RWPE2 (cell line): ENCODE measurements at regions not wholly inside any gene's neighbourhood (a gene's known extent, or its start where the extent isn't known, plus 50 kb on each side); places are given as distances from the start of the nearest gene placed in this dataset.

Experiments used
- ATAC-seq: fragments of 200-7000 bp; cut with Tn5 transposase; 3 replicates; pipeline ENCODE4 v1.9.1; 2021; ENCODE audit warnings: low read depth
- DNase-seq: peaks from one replicate; pipeline ENCODE4 v3.0.0-alpha.2; 2020; ENCODE audit warnings: low spot score
- H3K27ac ChIP-seq: fragments of 450-650 bp; 2 replicates; pipeline ENCODE4 v1.5.1; 2017; ENCODE audit warnings: mild to moderate bottlenecking; ENCODE audit not compliant: poor library complexity, severe bottlenecking
- H3K27me3 ChIP-seq: fragments of 250-450 bp; sonication (Bioruptor Pico); 2 replicates; pipeline ENCODE4 v1.5.1; 2021; ENCODE audit warnings: mild to moderate bottlenecking, moderate library complexity; ENCODE audit not compliant: insufficient read depth, poor library complexity, severe bottlenecking
- H3K36me3 ChIP-seq: fragments of 250-450 bp; sonication (Bioruptor Pico); 2 replicates; pipeline ENCODE4 v1.5.1; 2020; ENCODE audit warnings: low read depth, mild to moderate bottlenecking, moderate library complexity
- H3K4me1 ChIP-seq: fragments of 250-450 bp; sonication (Bioruptor Pico); 2 replicates; pipeline ENCODE4 v1.5.1; 2021; ENCODE audit warnings: mild to moderate bottlenecking, moderate library complexity; ENCODE audit not compliant: insufficient read depth, poor library complexity, severe bottlenecking
- H3K4me3 ChIP-seq: fragments of 250-450 bp; sonication (Bioruptor Pico); 2 replicates; pipeline ENCODE4 v1.5.1; 2021; ENCODE audit warnings: mild to moderate bottlenecking, moderate library complexity; ENCODE audit not compliant: severe bottlenecking
- H3K9me3 ChIP-seq: fragments of 250-450 bp; sonication (Bioruptor Pico); 2 replicates; pipeline ENCODE4 v1.5.1; 2021; ENCODE audit warnings: mild to moderate bottlenecking, moderate library complexity; ENCODE audit not compliant: severe bottlenecking
- CTCF ChIP-seq: fragments of 450-650 bp; IDR thresholded peaks from one replicate; pipeline ENCODE4 v1.5.1; 2017; ENCODE audit warnings: mild to moderate bottlenecking, moderate library complexity; ENCODE audit not compliant: poor library complexity, severe bottlenecking

DNA sequence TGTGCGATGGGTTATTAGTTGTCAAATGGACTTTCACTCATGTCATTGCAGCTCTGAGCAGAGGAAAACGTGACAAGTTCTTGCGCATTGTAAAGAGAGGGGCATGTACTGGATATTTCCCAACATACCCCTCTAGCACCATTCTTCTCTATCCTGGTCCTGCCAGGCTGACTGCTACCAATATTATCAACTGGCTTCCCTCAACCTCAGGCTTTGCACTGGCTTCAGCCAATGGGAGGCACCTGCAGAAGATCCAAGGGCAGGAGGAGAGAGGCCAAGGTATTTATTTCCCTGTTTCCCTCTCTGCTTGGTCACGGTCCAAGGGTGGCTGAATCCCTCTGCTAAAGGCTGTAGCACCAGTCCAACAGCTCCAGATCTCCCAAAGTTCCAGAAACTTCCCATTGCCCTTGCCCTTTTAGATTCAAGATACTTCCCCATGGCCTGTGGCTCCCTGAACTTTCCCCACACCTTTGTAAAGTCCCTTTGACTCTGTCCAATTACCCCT lies 175.6 kb upstream of the NECTIN1 start:
- DNase-seq (no peak), ATAC-seq (no peak)
- Histone ChIP-seq H3K36me3 (no peaks in the 10 kb centered on the region), H3K27me3 (peaks cover 33% of the 10 kb centered on the region), H3K4me1 (no peaks in the 10 kb centered on the region), H3K27ac (no peak overlapping the region), H3K4me3 (no peak overlapping the region), H3K9me3 (no peaks in the 10 kb centered on the region)
- TF ChIP-seq CTCF = no peak

DNA sequence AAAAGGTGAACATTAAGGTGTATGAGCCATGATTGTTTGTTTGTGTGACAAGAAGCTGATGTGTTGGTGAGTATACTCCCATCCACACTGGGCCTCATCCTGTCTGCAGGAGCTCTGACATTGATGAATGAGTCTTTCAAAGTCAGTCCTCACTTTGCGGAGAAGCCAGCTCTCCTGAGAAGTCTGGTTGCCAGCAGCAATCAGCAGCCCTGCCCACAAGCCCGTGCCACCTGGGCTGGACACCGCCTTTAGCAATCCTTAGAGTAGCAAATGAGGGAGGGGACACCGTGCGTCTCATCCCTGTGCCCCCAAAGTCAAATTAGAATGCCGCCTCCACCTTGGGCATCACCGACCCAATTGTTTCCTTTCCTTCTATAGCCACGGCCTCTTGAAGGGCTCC lies 174.8 kb upstream of the NECTIN1 start:
- H3K4me3 ChIP-seq = no peak overlapping the region
- no peak overlapping the region for H3K27ac ChIP-seq
- no peaks in the 10 kb centered on the region for H3K4me1 ChIP-seq
- H3K9me3 ChIP-seq = no peaks in the 10 kb centered on the region
- DNase-seq (no peak), ATAC-seq (no peak)
- no peak for TF ChIP-seq CTCF
- peaks cover 25% of the 10 kb centered on the region for H3K27me3 ChIP-seq
- H3K36me3 ChIP-seq = no peaks in the 10 kb centered on the region

DNA sequence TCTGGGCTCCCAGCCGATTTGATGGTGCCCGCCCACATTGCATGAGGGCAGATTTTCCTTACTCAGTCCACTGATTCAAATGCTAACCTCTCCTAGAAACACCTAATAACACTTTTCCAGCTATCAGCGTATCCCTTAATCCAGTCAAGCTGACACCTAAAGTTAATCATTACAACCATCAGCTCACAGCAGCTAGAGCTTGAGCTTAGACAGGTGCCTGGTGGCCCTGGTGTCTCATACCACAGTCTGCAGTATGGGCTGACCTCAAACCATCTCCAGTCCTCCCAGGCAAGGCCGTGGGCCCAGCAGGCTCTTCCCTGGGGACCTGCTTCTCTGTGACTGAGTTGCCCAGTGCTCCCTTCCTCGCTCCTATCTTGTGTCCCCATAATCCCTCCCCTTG lies 174.4 kb upstream of the NECTIN1 start:
- Histone ChIP-seq H3K36me3 (no peaks in the 10 kb centered on the region), H3K27ac (no peak overlapping the region), H3K4me1 (no peaks in the 10 kb centered on the region), H3K27me3 (peaks cover 21% of the 10 kb centered on the region), H3K9me3 (no peaks in the 10 kb centered on the region), H3K4me3 (no peak overlapping the region)
- TF ChIP-seq CTCF = no peak
- no peak for DNase-seq
- ATAC-seq = no peak

DNA sequence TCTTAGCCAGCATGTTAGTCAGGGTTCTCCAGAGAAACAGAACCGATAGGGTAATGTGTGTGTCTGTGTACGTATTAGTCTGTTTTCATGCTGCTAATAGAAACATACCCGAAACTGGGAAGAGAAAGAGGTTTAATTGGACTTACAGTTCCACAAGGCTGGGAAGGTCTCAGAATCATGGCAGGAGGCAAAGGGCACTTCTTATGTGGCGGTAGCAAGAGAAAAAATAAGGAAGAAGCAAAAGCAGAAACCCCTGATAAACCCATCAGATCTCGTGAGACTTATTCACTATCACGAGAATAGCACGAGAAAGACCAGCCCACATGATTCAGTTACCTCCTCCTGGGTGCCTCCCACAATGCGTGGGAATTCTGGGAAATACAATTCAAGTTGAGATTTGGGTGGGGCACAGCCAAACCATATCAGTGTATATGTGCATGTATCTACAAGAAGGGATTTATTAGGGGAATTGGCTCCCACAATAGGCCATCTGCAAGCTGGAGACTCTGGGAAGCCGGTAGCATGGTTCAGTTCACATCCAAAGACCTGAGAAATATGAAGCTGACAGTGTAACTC lies 173.7 kb upstream of the NECTIN1 start:
- DNase-seq (no peak), ATAC-seq (no peak)
- Histone ChIP-seq H3K4me1 (no peaks in the 10 kb centered on the region), H3K9me3 (no peaks in the 10 kb centered on the region), H3K27ac (no peak overlapping the region), H3K36me3 (no peaks in the 10 kb centered on the region), H3K27me3 (peaks cover 17% of the 10 kb centered on the region), H3K4me3 (no peak overlapping the region)
- TF ChIP-seq CTCF = no peak
